Type B pancreatic cell (in vitro differentiated cells): ENCODE measurements at regions not wholly inside any gene's neighbourhood (a gene's known extent, or its start where the extent isn't known, plus 50 kb on each side); places are given as distances from the start of the nearest gene placed in this dataset.
A peak's percentile ranks its signal among the peaks of the same experiment; 100 is the strongest.

Experiments used
- DNase-seq: peaks from one replicate; pipeline ENCODE4 v3.0.0; 2021; ENCODE audit warnings: mixed read lengths; ENCODE audit not compliant: unreplicated experiment; ENCODE audit errors: extremely low spot score
- H3K27ac Mint-ChIP-seq: 2 replicates; pipeline ENCODE4 v1.8.0; 2021; ENCODE audit warnings: mild to moderate bottlenecking, mixed read lengths
- H3K27me3 Mint-ChIP-seq: 2 replicates; pipeline ENCODE4 v1.8.0; 2021; ENCODE audit warnings: mixed read lengths
- H3K36me3 Mint-ChIP-seq: 2 replicates; pipeline ENCODE4 v1.8.0; 2021; ENCODE audit warnings: mixed read lengths
- H3K4me1 Mint-ChIP-seq: one replicate; pipeline ENCODE4 v1.8.0; 2021; ENCODE audit warnings: mixed read lengths; ENCODE audit not compliant: unreplicated experiment
- H3K4me3 Mint-ChIP-seq: 2 replicates; pipeline ENCODE4 v1.8.0; 2021; ENCODE audit warnings: mild to moderate bottlenecking, mixed read lengths
- H3K9me3 Mint-ChIP-seq: 2 replicates; pipeline ENCODE4 v1.8.0; 2021; ENCODE audit warnings: mixed read lengths
- TF ChIP-seq, protein P1 (sequence below): fragments of 200-600 bp; sonication (generic); conservative IDR thresholded peaks from 2 replicates; pipeline ENCODE4 v1.5.0; 2021; ENCODE audit warnings: antibody characterized with exemption, mild to moderate bottlenecking

GRCh38 chr3:191743283-191743682 lies 282.3 kb downstream of the PYDC2 start:
- Mint-ChIP-seq H3K9me3 (no peaks in the 10 kb centered on the region), H3K4me3 (no peak overlapping the region), H3K4me1 (no peaks in the 10 kb centered on the region), H3K27ac (no peak overlapping the region), H3K36me3 (no peaks in the 10 kb centered on the region), H3K27me3 (no peaks in the 10 kb centered on the region)
- no peak for DNase-seq
- TF ChIP-seq, protein P1, sequence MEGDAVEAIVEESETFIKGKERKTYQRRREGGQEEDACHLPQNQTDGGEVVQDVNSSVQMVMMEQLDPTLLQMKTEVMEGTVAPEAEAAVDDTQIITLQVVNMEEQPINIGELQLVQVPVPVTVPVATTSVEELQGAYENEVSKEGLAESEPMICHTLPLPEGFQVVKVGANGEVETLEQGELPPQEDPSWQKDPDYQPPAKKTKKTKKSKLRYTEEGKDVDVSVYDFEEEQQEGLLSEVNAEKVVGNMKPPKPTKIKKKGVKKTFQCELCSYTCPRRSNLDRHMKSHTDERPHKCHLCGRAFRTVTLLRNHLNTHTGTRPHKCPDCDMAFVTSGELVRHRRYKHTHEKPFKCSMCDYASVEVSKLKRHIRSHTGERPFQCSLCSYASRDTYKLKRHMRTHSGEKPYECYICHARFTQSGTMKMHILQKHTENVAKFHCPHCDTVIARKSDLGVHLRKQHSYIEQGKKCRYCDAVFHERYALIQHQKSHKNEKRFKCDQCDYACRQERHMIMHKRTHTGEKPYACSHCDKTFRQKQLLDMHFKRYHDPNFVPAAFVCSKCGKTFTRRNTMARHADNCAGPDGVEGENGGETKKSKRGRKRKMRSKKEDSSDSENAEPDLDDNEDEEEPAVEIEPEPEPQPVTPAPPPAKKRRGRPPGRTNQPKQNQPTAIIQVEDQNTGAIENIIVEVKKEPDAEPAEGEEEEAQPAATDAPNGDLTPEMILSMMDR = no peak

- no peak for DNase-seq
- TF ChIP-seq, protein P1 = no peak
- H3K4me3 Mint-ChIP-seq = no peak overlapping the region
- H3K36me3 Mint-ChIP-seq = no peaks in the 10 kb centered on the region
- H3K9me3 Mint-ChIP-seq = no peaks in the 10 kb centered on the region
- H3K27ac Mint-ChIP-seq = no peak overlapping the region
- H3K4me1 Mint-ChIP-seq = no peaks in the 10 kb centered on the region
- no peaks in the 10 kb centered on the region for H3K27me3 Mint-ChIP-seq
Measured at GRCh38 chr3:191750618-191751017, 289.7 kb downstream of the PYDC2 start.

DNA sequence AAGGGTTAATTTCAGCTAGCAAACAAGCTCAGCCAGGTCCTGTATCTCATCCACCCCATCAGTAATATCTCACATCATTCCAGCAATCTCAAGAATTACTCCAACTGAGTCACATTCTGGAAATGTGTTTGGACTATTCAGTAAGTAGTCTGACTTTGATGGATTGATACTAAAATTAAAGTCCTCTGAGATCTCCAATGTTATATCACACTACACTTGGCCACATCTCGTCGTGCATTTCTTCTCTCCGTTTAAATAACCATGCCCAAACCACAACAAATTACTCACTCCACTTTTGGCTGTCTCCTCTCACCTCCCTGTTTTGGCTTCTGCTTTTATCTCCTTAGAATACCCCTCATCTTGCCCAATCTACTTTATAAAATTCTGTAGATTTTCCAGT lies 292.2 kb downstream of the PYDC2 start:
- no peak for DNase-seq
- no peaks in the 10 kb centered on the region for H3K27me3 Mint-ChIP-seq
- H3K9me3 Mint-ChIP-seq = no peaks in the 10 kb centered on the region
- H3K27ac Mint-ChIP-seq = no peak overlapping the region
- no peaks in the 10 kb centered on the region for H3K4me1 Mint-ChIP-seq
- no peak overlapping the region for H3K4me3 Mint-ChIP-seq
- no peaks in the 10 kb centered on the region for H3K36me3 Mint-ChIP-seq
- TF ChIP-seq, protein P1 = no peak

GRCh38 chr3:191761906-191762305 lies 300.9 kb downstream of the PYDC2 start:
- H3K9me3 Mint-ChIP-seq = no peaks in the 10 kb centered on the region
- no peak overlapping the region for H3K27ac Mint-ChIP-seq
- H3K27me3 Mint-ChIP-seq = no peaks in the 10 kb centered on the region
- TF ChIP-seq, protein P1 = no peak
- no peak overlapping the region for H3K4me3 Mint-ChIP-seq
- no peak for DNase-seq
- no peaks in the 10 kb centered on the region for H3K4me1 Mint-ChIP-seq
- H3K36me3 Mint-ChIP-seq = no peaks in the 10 kb centered on the region

GRCh38 chr3:191762323-191762960 lies 301.5 kb downstream of the PYDC2 start:
- Mint-ChIP-seq H3K4me1 (no peaks in the 10 kb centered on the region), H3K9me3 (no peaks in the 10 kb centered on the region), H3K4me3 (no peak overlapping the region), H3K27me3 (no peaks in the 10 kb centered on the region), H3K36me3 (no peaks in the 10 kb centered on the region), H3K27ac (no peak overlapping the region)
- TF ChIP-seq, protein P1 = no peak
- DNase-seq = no peak

- Mint-ChIP-seq H3K4me1 (no peaks in the 10 kb centered on the region), H3K9me3 (no peaks in the 10 kb centered on the region), H3K36me3 (no peaks in the 10 kb centered on the region), H3K4me3 (no peak overlapping the region), H3K27ac (no peak overlapping the region), H3K27me3 (no peaks in the 10 kb centered on the region)
- TF ChIP-seq, protein P1 = peak; percentile 40
- DNase-seq = no peak
Measured at GRCh38 chr3:191768421-191768820, 307.5 kb downstream of the PYDC2 start.
